NCI-H460 (cell line): ENCODE measurements at regions not wholly inside any gene's neighbourhood (a gene's known extent, or its start where the extent isn't known, plus 50 kb on each side); places are given as distances from the start of the nearest gene placed in this dataset.

Source experiments
- DNase-seq: peaks from one replicate; pipeline ENCODE4 v3.0.0-alpha.2; 2016; ENCODE audit warnings: low read depth; ENCODE audit errors: extremely low read depth
- small RNA-seq, 2 experiments: library from RNA; depleted of rRNA; stranded (forward); fragments of <200 nt; gene quantifications; one replicate each; pipeline ENCODE3, GENCODE V24; 2014

- DNase-seq, result no peak
Measured at GRCh38 chr5:103620851-103621547, 58.4 kb upstream of the NUDT12 start.

- no peak for DNase-seq
Measured at GRCh38 chr5:103617913-103618312, 55.3 kb upstream of the NUDT12 start.

GRCh38 chr5:103617090-103617489 is 54.5 kb upstream of the NUDT12 start:
- no peak for DNase-seq

- no peak for DNase-seq
Measured at GRCh38 chr5:103612545-103612944, 50.0 kb upstream of the NUDT12 start.

Small RNA genes lying in the stretch of these regions (small RNA-seq; reads per million reads assigned to genes)
- gene PSMC1P5 (0 reads per million in 2 experiments), gene RF00322 (0 reads per million in 2 experiments), gene RN7SL255P (0 reads per million in 2 experiments), gene RNA5SP189 (0 reads per million in 2 experiments), gene RNU1-140P (0.04 to 0.23 reads per million in 2 experiments), gene RNU6-334P (0 reads per million in 2 experiments)
